RWPE1 (cell line): ENCODE measurements at regions not wholly inside any gene's neighbourhood (a gene's known extent, or its start where the extent isn't known, plus 50 kb on each side); places are given as distances from the start of the nearest gene placed in this dataset.

ENCODE experiments used
- CTCF ChIA-PET: fragments of 350-600 bp; sonication (Branson Sonifier 250); formaldehyde crosslinking; extraction: SDS; loops from one replicate; lab custom pipeline; 2021; lab: Yijun Ruan, JAX
- POLR2A ChIA-PET: fragments of 400-600 bp; formaldehyde crosslinking; extraction: SDS; loops from one replicate; lab custom pipeline; 2020; ENCODE audit warnings: antibody characterized with exemption; ENCODE audit not compliant: low non-redundant PET; lab: Yijun Ruan, JAX
- DNase-seq: peaks from one replicate; pipeline ENCODE4 v3.0.0; 2012; ENCODE audit warnings: low spot score
- H3K27ac ChIP-seq: fragments of 450-650 bp; 2 replicates; pipeline ENCODE4 v1.5.1; 2017
- CTCF ChIP-seq: fragments of 450-650 bp; conservative IDR thresholded peaks from 2 replicates; pipeline ENCODE4 v1.5.1; 2017; ENCODE audit warnings: low read depth, mild to moderate bottlenecking

DNA sequence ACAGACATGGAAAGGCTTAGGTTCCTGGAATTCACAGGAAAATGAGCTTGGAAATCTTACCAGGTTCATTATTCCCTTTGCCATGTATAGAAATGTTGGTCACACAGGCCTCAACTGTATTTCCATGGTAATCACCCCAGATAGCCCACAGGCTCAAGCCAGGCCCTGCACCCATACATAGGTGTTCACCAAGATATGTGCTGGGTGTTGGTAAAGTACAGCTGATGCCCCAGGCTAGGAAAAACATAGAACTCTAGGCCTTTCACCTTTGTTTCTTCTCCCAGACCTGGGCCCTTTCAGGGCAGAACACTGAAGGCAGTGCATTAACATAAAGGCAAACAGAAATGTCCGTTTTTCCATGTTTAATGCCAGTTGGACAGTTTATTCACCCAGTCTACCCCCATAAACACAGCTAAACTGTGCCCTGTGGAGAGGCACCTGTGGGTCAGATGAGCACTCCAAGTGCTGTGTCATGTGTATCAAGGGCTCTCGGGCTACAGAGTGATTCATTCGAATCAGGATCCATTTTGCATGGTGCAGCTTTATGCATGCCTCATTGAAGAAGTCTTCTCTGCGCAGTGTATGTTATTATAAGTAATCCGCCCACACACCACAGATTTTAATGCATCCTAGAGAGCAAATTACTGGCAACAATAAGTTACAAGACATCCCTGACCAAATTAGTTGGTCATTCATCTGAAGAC, 93.4 kb upstream of the SLC30A5 start:
- no peak for DNase-seq
- no peak overlapping the region for H3K27ac ChIP-seq
- ChIA-PET CTCF (no interaction called here), POLR2A (no interaction called here)
- TF ChIP-seq CTCF = no peak

DNA sequence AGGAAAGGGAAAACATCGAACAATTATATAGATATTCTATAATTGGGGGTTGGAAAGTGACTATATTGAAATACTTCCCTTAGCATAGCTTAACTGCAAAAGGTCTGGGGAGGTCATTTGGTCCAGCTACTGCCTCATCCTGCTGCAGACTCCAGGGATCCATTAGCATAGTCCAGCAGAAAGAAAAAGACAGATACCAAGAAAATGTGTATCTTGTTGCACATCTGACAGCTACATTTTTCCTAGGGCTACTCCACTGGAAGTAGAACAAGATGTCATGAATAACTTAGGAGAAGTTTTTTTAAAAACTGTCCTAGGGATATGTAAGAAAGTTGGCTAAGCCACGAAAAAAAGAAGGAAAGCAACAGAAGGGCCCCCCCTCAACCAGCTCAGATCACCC, 92.9 kb upstream of the SLC30A5 start:
- DNase-seq = no peak
- POLR2A ChIA-PET = no interaction called here
- CTCF ChIA-PET = interaction anchor here (0.6 kb wide), 1 partner anchor 125 kb away, joined by 3 read pairs; no protein-coding TSS in a partner anchor
- no peak for TF ChIP-seq CTCF
- no peak overlapping the region for H3K27ac ChIP-seq

DNA sequence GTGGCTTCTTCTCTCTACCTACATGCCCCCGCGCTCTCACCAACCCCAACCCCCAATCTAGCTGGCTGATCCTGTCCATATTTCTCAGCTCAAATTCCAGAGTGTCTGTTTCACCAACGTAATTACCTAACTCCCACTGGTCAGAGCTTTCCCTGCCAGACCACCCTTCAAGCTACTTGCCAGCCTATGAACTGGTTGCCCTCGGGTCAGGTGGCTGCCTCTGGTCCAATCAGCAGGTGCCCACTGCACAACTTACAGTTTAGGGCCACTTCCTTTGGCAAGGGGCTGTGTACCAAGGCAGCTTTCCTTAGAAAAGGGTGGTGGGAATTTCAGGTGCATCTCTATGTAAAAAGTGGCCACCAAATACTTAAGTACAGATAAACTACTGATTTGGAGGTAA, 92.2 kb upstream of the SLC30A5 start:
- H3K27ac ChIP-seq = no peak overlapping the region
- POLR2A ChIA-PET = no interaction called here
- no peak for TF ChIP-seq CTCF
- no peak for DNase-seq
- CTCF ChIA-PET = no interaction called here

DNA sequence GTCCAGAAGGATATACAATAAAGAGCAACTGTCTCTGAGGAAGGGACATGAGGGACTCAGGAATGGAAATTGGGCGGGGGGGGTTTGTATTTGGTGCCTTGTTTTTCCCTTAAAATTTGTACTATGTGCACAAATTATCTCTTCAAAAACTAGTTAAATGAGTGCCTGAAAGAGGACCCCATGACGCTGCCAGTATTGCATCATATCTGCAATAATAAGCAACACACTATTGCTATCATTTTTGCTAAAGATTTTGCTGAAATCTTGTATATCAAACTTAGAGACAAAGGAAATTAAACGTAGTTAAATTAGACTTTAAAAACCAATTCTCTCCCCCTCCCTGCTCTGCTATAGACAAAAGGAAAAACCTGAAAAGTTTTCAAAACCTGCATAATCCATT, 89.7 kb upstream of the SLC30A5 start:
- no peak for TF ChIP-seq CTCF
- no peak for DNase-seq
- no peak overlapping the region for H3K27ac ChIP-seq
- ChIA-PET POLR2A (no interaction called here), CTCF (no interaction called here)

DNA sequence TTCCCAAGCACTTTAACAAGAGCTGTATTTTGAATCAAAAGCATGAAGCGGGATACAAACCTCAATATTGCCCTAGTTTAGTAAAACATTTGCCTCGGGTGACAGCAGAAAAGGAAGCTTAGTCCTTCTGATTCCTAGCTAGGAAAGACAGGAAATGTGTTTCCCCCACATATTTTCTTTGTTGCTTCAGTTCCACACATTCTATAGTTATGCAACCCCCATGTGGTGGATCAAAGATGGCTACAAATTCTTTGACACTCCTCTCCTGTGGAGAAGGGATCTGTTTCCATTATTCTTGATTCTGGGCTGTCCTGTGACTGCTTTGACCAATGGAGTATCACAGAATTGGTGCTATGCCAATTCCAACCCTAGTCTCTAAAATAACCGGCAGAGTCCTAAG, 89.1 kb upstream of the SLC30A5 start:
- DNase-seq = no peak
- ChIA-PET POLR2A (no interaction called here), CTCF (no interaction called here)
- no peak for TF ChIP-seq CTCF
- no peak overlapping the region for H3K27ac ChIP-seq

GRCh38 chr5:69006030-69006429, 87.8 kb upstream of the SLC30A5 start:
- POLR2A ChIA-PET = no interaction called here
- no peak for TF ChIP-seq CTCF
- CTCF ChIA-PET = no interaction called here
- DNase-seq = no peak
- no peak overlapping the region for H3K27ac ChIP-seq
